ENCODE measurements at regions not wholly inside any gene's neighbourhood (a gene's known extent, or its start where the extent isn't known, plus 50 kb on each side); places are given as distances from the start of the nearest gene placed in this dataset.

GRCh38 chr6:90435207-90435899, 138.7 kb upstream of the BACH2 start:
- H3K36me3 Mint-ChIP-seq (ENCODE audit: insufficient read depth, unreplicated experiment), result no peaks in the 10 kb centered on the region
- H3K27me3 Mint-ChIP-seq (ENCODE audit: insufficient read depth, unreplicated experiment), result no peaks in the 10 kb centered on the region
- no peak for TF ChIP-seq CTCF (IDR thresholded peaks at IDR 0.05; ENCODE audit: unreplicated experiment)
- ChIA-PET POLR2A (interaction anchor here (0.9 to 1.5 kb wide), 2 partner anchors 32 to 373 kb away, joined by 3 read pairs; no protein-coding TSS in a partner anchor), CTCF (interaction anchor here (0.6 kb wide), 1 partner anchor 99 kb away, joined by 3 read pairs; no protein-coding TSS in a partner anchor)
- intact Hi-C loops (cut with micrococcal nuclease), result no loop called here
- DNase-seq (ENCODE audit: unreplicated experiment), result no peak
- H3K4me3 Mint-ChIP-seq (ENCODE audit: unreplicated experiment), result no peak overlapping the region
- BruUV-seq (replicated peaks), result no TSS peak
- no peak overlapping the region for H3K27ac Mint-ChIP-seq (ENCODE audit: low read depth, unreplicated experiment)
- H3K4me1 Mint-ChIP-seq (ENCODE audit: insufficient read depth, unreplicated experiment), result no peaks in the 10 kb centered on the region
- H3K9me3 Mint-ChIP-seq (ENCODE audit: unreplicated experiment), result peaks cover 5% of the 10 kb centered on the region

GRCh38 chr6:90434094-90434493, 137.5 kb upstream of the BACH2 start:
- POLR2A ChIA-PET, result no interaction called here

GRCh38 chr6:90432937-90433336, 136.3 kb upstream of the BACH2 start:
- ChIA-PET CTCF (no interaction called here), POLR2A (no interaction called here)
- no peak overlapping the region for H3K27ac Mint-ChIP-seq (ENCODE audit: low read depth, unreplicated experiment)
- intact Hi-C loops (cut with micrococcal nuclease), result no loop called here
- DNase-seq (ENCODE audit: unreplicated experiment), result no peak
- H3K4me1 Mint-ChIP-seq (ENCODE audit: insufficient read depth, unreplicated experiment), result no peaks in the 10 kb centered on the region
- no peak overlapping the region for H3K4me3 Mint-ChIP-seq (ENCODE audit: unreplicated experiment)
- H3K9me3 Mint-ChIP-seq (ENCODE audit: unreplicated experiment), result peaks cover 14% of the 10 kb centered on the region
- TF ChIP-seq CTCF (IDR thresholded peaks at IDR 0.05; ENCODE audit: unreplicated experiment), result no peak
- H3K27me3 Mint-ChIP-seq (ENCODE audit: insufficient read depth, unreplicated experiment), result no peaks in the 10 kb centered on the region
- BruUV-seq (replicated peaks), result no TSS peak
- no peaks in the 10 kb centered on the region for H3K36me3 Mint-ChIP-seq (ENCODE audit: insufficient read depth, unreplicated experiment)

More at GRCh38 chr6:90434094-90434493, 137.5 kb upstream of the BACH2 start:
- CTCF ChIA-PET, result interaction anchor here (0.6 to 1.0 kb wide), 2 partner anchors 11 to 41 kb away, joined by 3 read pairs; no protein-coding TSS in a partner anchor
- no peak for DNase-seq (ENCODE audit: unreplicated experiment)
- Mint-ChIP-seq H3K4me3 (ENCODE audit: unreplicated experiment) (no peak overlapping the region), H3K9me3 (ENCODE audit: unreplicated experiment) (peaks cover 13% of the 10 kb centered on the region), H3K27ac (ENCODE audit: low read depth, unreplicated experiment) (no peak overlapping the region), H3K4me1 (ENCODE audit: insufficient read depth, unreplicated experiment) (no peaks in the 10 kb centered on the region), H3K27me3 (ENCODE audit: insufficient read depth, unreplicated experiment) (no peaks in the 10 kb centered on the region), H3K36me3 (ENCODE audit: insufficient read depth, unreplicated experiment) (no peaks in the 10 kb centered on the region)
- peak; percentile 11 for TF ChIP-seq CTCF (IDR thresholded peaks at IDR 0.05; ENCODE audit: unreplicated experiment)
- intact Hi-C loops (cut with micrococcal nuclease), result no loop called here
- BruUV-seq (replicated peaks), result no TSS peak

- intact Hi-C loops (cut with micrococcal nuclease), result no loop called here
- Mint-ChIP-seq H3K27me3 (ENCODE audit: insufficient read depth, unreplicated experiment) (no peaks in the 10 kb centered on the region), H3K4me1 (ENCODE audit: insufficient read depth, unreplicated experiment) (no peaks in the 10 kb centered on the region), H3K9me3 (ENCODE audit: unreplicated experiment) (peaks cover 14% of the 10 kb centered on the region), H3K27ac (ENCODE audit: low read depth, unreplicated experiment) (no peak overlapping the region), H3K4me3 (ENCODE audit: unreplicated experiment) (no peak overlapping the region), H3K36me3 (ENCODE audit: insufficient read depth, unreplicated experiment) (no peaks in the 10 kb centered on the region)
- ChIA-PET CTCF (interaction anchor here (0.6 to 1.3 kb wide), 2 partner anchors 40 to 47 kb away, joined by 3 to 5 read pairs; no protein-coding TSS in a partner anchor), POLR2A (no interaction called here)
- no peak for TF ChIP-seq CTCF (IDR thresholded peaks at IDR 0.05; ENCODE audit: unreplicated experiment)
- BruUV-seq (replicated peaks), result no TSS peak
- no peak for DNase-seq (ENCODE audit: unreplicated experiment)
Observed at GRCh38 chr6:90432041-90432775, 135.6 kb upstream of the BACH2 start.

All from MCF 10A (cell line).